ENCODE measurements at regions not wholly inside any gene's neighbourhood (a gene's known extent, or its start where the extent isn't known, plus 50 kb on each side); places are given as distances from the start of the nearest gene placed in this dataset.

DNA sequence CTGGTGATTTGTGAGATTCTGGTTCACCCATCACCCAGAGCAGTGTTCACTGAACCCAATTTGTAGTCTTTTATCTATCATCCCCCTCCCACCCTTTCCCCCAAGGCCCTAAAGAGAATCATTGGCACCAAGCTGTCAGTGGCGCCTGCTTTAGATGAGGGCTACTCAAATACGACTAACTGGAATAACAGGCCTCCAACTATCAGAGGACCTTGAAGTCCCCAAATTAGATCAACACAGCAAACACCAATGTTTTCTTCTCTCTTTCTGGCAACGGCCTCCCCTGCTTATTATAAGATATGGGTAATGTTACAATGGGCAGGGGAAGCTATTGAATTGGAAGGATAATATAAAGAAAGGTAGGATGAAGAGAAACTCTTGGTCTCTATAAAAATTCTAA lies 232.3 kb downstream of the SCG2 start:
- Histone ChIP-seq H3K4me2 (replicated peaks; ENCODE audit: low read depth, low read length, poor library complexity, severe bottlenecking) (no peak overlapping the region), H3K4me1 (ENCODE audit: control insufficient read depth in 2 of 2, insufficient read depth in 2 of 2, low read length in 2 of 2) (no peaks in the 10 kb centered on the region), H3K4me3 (ENCODE audit: control extremely low read depth in 1 of 5, extremely low read depth in 1 of 5, insufficient read depth in 1 of 5, low read depth in 2 of 5, low read length in 4 of 5) (no peak overlapping the region), H3K27ac (ENCODE audit: low read length in 2 of 2) (no peak overlapping the region), H3K27me3 (replicated peaks in 1 of 4; ENCODE audit: control extremely low read depth in 1 of 4, control insufficient read depth in 3 of 4, insufficient read depth in 4 of 4, low read length in 3 of 4) (no peaks in the 10 kb centered on the region), H3K36me3 (replicated peaks in 1 of 2; ENCODE audit: control extremely low read depth in 1 of 2, control insufficient read depth in 1 of 2, extremely low read depth in 1 of 2, insufficient read depth in 2 of 2, low read length in 1 of 2) (no peaks in the 10 kb centered on the region), H3K9ac (ENCODE audit: low read length) (no peak overlapping the region), H3K79me2 (ENCODE audit: control insufficient read depth, insufficient read depth, low read length) (no peaks in the 10 kb centered on the region), H4K20me1 (ENCODE audit: control insufficient read depth, insufficient read depth, low read length, poor library complexity, severe bottlenecking) (no peaks in the 10 kb centered on the region), H3K9me3 (ENCODE audit: control extremely low read depth in 1 of 3, control insufficient read depth in 2 of 3, insufficient read depth in 1 of 3, low read length in 2 of 3) (no peaks in the 10 kb centered on the region), H2AFZ (ENCODE audit: insufficient read depth, low read depth, low read length, poor library complexity, severe bottlenecking) (no peak overlapping the region)
- DNase-seq (no peak), ATAC-seq (ENCODE audit: low read depth) (no peak)
- Mint-ChIP-seq H3K9me3 (ENCODE audit: insufficient read depth) (no peaks in the 10 kb centered on the region), H3K27me3 (no peaks in the 10 kb centered on the region), H3K27ac (no peak overlapping the region), H3K4me3 (no peak overlapping the region), H3K4me1 (no peaks in the 10 kb centered on the region)
- CTCF ChIA-PET: no interaction called here
- WGBS (ENCODE audit: insufficient coverage): 67% methylated on average over 2 of the region's 3 CpGs
- intact Hi-C loops (cut with micrococcal nuclease): no loop called here
- POLR2A ChIA-PET: no interaction called here
- TF ChIP-seq EZH2 (IDR thresholded peaks at IDR 0.05; ENCODE audit: borderline replicate concordance, insufficient read depth, low read depth, low read length, poor library complexity, severe bottlenecking): no peak
- TF ChIP-seq, protein P1, sequence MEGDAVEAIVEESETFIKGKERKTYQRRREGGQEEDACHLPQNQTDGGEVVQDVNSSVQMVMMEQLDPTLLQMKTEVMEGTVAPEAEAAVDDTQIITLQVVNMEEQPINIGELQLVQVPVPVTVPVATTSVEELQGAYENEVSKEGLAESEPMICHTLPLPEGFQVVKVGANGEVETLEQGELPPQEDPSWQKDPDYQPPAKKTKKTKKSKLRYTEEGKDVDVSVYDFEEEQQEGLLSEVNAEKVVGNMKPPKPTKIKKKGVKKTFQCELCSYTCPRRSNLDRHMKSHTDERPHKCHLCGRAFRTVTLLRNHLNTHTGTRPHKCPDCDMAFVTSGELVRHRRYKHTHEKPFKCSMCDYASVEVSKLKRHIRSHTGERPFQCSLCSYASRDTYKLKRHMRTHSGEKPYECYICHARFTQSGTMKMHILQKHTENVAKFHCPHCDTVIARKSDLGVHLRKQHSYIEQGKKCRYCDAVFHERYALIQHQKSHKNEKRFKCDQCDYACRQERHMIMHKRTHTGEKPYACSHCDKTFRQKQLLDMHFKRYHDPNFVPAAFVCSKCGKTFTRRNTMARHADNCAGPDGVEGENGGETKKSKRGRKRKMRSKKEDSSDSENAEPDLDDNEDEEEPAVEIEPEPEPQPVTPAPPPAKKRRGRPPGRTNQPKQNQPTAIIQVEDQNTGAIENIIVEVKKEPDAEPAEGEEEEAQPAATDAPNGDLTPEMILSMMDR (IDR thresholded peaks at IDR 0.05): no peak

DNA sequence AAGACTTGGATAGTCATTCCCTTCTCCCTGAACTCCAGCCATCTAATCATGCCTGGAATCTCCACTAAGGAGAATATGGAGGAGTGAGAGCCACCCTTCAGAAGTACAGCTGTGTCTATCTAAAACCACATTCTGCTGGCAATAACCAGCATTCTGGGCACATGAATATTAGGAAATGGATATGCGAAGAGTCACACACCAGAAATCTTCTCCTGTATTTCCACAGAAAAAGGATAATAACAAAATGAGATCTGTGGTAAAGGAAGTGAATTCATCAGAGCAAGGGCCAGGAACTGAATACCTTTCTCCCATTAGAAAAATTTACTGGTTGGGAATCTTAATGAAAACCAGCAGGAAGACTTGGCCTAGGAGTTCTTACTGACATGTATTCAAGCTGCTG lies 218.8 kb downstream of the SCG2 start:
- TF ChIP-seq, protein P1 (IDR thresholded peaks at IDR 0.05): no peak
- TF ChIP-seq EZH2 (IDR thresholded peaks at IDR 0.05; ENCODE audit: borderline replicate concordance, insufficient read depth, low read depth, low read length, poor library complexity, severe bottlenecking): no peak
- Mint-ChIP-seq H3K4me1 (no peaks in the 10 kb centered on the region), H3K27me3 (no peaks in the 10 kb centered on the region), H3K27ac (no peak overlapping the region), H3K4me3 (no peak overlapping the region), H3K9me3 (ENCODE audit: insufficient read depth) (no peaks in the 10 kb centered on the region)
- Histone ChIP-seq H3K36me3 (replicated peaks in 1 of 2; ENCODE audit: control extremely low read depth in 1 of 2, control insufficient read depth in 1 of 2, extremely low read depth in 1 of 2, insufficient read depth in 2 of 2, low read length in 1 of 2) (no peaks in the 10 kb centered on the region), H3K27ac (ENCODE audit: low read length in 2 of 2) (no peak overlapping the region), H3K27me3 (replicated peaks in 1 of 4; ENCODE audit: control extremely low read depth in 1 of 4, control insufficient read depth in 3 of 4, insufficient read depth in 4 of 4, low read length in 3 of 4) (no peaks in the 10 kb centered on the region), H3K4me3 (ENCODE audit: control extremely low read depth in 1 of 5, extremely low read depth in 1 of 5, insufficient read depth in 1 of 5, low read depth in 2 of 5, low read length in 4 of 5) (no peak overlapping the region), H3K4me1 (ENCODE audit: control insufficient read depth in 2 of 2, insufficient read depth in 2 of 2, low read length in 2 of 2) (no peaks in the 10 kb centered on the region), H4K20me1 (ENCODE audit: control insufficient read depth, insufficient read depth, low read length, poor library complexity, severe bottlenecking) (no peaks in the 10 kb centered on the region), H3K4me2 (replicated peaks; ENCODE audit: low read depth, low read length, poor library complexity, severe bottlenecking) (no peak overlapping the region), H2AFZ (ENCODE audit: insufficient read depth, low read depth, low read length, poor library complexity, severe bottlenecking) (no peak overlapping the region), H3K79me2 (ENCODE audit: control insufficient read depth, insufficient read depth, low read length) (no peaks in the 10 kb centered on the region), H3K9me3 (ENCODE audit: control extremely low read depth in 1 of 3, control insufficient read depth in 2 of 3, insufficient read depth in 1 of 3, low read length in 2 of 3) (no peaks in the 10 kb centered on the region), H3K9ac (ENCODE audit: low read length) (no peak overlapping the region)
- POLR2A ChIA-PET: no interaction called here
- ATAC-seq (ENCODE audit: low read depth): no peak
- no CpG with 5 or more reads among the region's 1 CpG for WGBS (ENCODE audit: insufficient coverage)
- intact Hi-C loops (cut with micrococcal nuclease): no loop called here
- no peak for DNase-seq
- CTCF ChIA-PET: no interaction called here

Measured in B cell (primary cell).